DND-41 (cell line): ENCODE measurements at regions not wholly inside any gene's neighbourhood (a gene's known extent, or its start where the extent isn't known, plus 50 kb on each side); places are given as distances from the start of the nearest gene placed in this dataset.

Experiments
- CTCF ChIP-seq: IDR thresholded peaks from 2 replicates; pipeline ENCODE4 v1.5.1; 2012; ENCODE audit warnings: borderline replicate concordance, low read length, moderate library complexity, mild to moderate bottlenecking; ENCODE audit not compliant: poor library complexity, severe bottlenecking; ENCODE audit errors: extremely low read depth
- EZH2 ChIP-seq: IDR thresholded peaks from 3 replicates; pipeline ENCODE4 v1.6.1; 2012; ENCODE audit warnings: borderline replicate concordance, low read depth, mild to moderate bottlenecking, moderate library complexity, low read length, inconsistent platforms; ENCODE audit not compliant: severe bottlenecking

GRCh38 chr11:87447606-87448005, 409.9 kb downstream of the TMEM135 start:
- TF ChIP-seq CTCF (no peak), EZH2 (no peak)
